SK-N-SH (cell line): ENCODE measurements at regions not wholly inside any gene's neighbourhood (a gene's known extent, or its start where the extent isn't known, plus 50 kb on each side); places are given as distances from the start of the nearest gene placed in this dataset.

Experiments used
- CHD2 ChIP-seq: fragments of 150-350 bp; IDR thresholded peaks from 2 replicates; pipeline ENCODE4 v1.6.1; 2018; ENCODE audit warnings: low read length; ENCODE audit not compliant: partially characterized antibody
- CTCF ChIP-seq: fragments of 200-600 bp; sonication (generic); IDR thresholded peaks from 2 replicates; pipeline ENCODE4 v1.6.1; 2017; ENCODE audit warnings: antibody characterized with exemption, mild to moderate bottlenecking, moderate library complexity
- EZH2phosphoT487 ChIP-seq: fragments of 200-600 bp; sonication (generic); IDR thresholded peaks from 2 replicates; pipeline ENCODE4 v1.6.1; 2017; ENCODE audit warnings: low read depth, mixed run types, mild to moderate bottlenecking, antibody characterized with exemption, moderate library complexity, borderline replicate concordance
- POLR2AphosphoS5 ChIP-seq: IDR thresholded peaks from 2 replicates; pipeline ENCODE4 v1.6.1; 2012; ENCODE audit warnings: low read depth, low read length
- SIN3A ChIP-seq: IDR thresholded peaks from 2 replicates; pipeline ENCODE4 v1.6.1; 2012; ENCODE audit warnings: low read depth, mild to moderate bottlenecking, low read length, moderate library complexity, borderline replicate concordance
- USF1 ChIP-seq: IDR thresholded peaks from 2 replicates; pipeline ENCODE4 v1.4.0; 2012; ENCODE audit warnings: low read depth, borderline replicate concordance
- USF2 ChIP-seq: fragments of 150-350 bp; IDR thresholded peaks from 2 replicates; pipeline ENCODE4 v1.6.1; 2017; ENCODE audit warnings: antibody characterized with exemption, low read length, low read depth, borderline replicate concordance
- TF ChIP-seq, protein P1 (sequence below): IDR thresholded peaks from 2 replicates; pipeline ENCODE4 v1.4.0; 2012; ENCODE audit warnings: low read depth

DNA sequence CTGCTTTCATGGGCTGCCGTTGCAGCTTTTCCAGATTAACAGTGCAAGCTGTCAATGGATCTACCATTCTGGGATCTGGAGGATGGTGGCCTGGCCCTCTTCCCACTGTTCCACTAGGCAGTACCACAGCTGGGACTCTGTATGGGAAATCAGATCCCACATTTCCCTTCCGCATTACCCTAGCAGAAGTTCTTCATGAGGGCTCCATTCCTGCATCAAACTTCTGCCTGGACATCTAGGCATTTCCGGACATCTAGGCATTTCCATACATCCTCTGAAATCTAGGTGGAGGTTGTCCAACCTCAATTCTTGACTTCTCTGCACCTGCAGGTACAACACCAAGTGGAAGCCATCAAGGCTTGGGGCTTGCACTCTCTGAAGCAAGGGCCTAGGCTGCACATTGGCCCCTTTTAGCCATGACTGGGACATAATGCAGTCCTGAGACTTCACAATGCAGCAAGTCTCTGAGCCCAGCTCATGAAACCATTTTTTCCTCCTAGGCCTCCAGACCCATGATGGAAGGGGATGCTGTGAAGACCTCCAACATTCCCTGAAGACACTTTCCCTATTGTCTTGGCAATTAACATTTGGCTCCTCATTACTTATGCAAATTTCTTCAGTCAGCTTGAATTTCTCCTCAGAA is 863.3 kb downstream of the C12orf50 start:
- TF ChIP-seq CHD2 (no peak), USF2 (no peak), SIN3A (no peak), POLR2AphosphoS5 (no peak), USF1 (no peak), CTCF (no peak), EZH2phosphoT487 (no peak)
- TF ChIP-seq, protein P1, sequence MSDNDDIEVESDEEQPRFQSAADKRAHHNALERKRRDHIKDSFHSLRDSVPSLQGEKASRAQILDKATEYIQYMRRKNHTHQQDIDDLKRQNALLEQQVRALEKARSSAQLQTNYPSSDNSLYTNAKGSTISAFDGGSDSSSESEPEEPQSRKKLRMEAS = no peak
